ENCODE measurements at regions not wholly inside any gene's neighbourhood (a gene's known extent, or its start where the extent isn't known, plus 50 kb on each side); places are given as distances from the start of the nearest gene placed in this dataset.

- no peak for ATAC-seq
- Histone ChIP-seq H3K36me3 (no peaks in the 10 kb centered on the region), H3K27ac (no peak overlapping the region), H3K9me3 (no peaks in the 10 kb centered on the region), H3K4me1 (no peaks in the 10 kb centered on the region), H3K4me3 (no peak overlapping the region), H3K27me3 (no peaks in the 10 kb centered on the region)
- TF ChIP-seq, protein P1, sequence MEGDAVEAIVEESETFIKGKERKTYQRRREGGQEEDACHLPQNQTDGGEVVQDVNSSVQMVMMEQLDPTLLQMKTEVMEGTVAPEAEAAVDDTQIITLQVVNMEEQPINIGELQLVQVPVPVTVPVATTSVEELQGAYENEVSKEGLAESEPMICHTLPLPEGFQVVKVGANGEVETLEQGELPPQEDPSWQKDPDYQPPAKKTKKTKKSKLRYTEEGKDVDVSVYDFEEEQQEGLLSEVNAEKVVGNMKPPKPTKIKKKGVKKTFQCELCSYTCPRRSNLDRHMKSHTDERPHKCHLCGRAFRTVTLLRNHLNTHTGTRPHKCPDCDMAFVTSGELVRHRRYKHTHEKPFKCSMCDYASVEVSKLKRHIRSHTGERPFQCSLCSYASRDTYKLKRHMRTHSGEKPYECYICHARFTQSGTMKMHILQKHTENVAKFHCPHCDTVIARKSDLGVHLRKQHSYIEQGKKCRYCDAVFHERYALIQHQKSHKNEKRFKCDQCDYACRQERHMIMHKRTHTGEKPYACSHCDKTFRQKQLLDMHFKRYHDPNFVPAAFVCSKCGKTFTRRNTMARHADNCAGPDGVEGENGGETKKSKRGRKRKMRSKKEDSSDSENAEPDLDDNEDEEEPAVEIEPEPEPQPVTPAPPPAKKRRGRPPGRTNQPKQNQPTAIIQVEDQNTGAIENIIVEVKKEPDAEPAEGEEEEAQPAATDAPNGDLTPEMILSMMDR (IDR thresholded peaks at IDR 0.05), result no peak
- intact Hi-C loops (cut with DNase I), result no loop called here
- 65 to 81% methylated on average over 1 of the region's 1 CpG for WGBS, 2 donors
- no peak for DNase-seq
- FAIRE-seq, result no peak
Measured at GRCh38 chr1:222335586-222335985, 212.3 kb downstream of the HHIPL2 start.

- FAIRE-seq, result no peak
- Histone ChIP-seq H3K4me1 (no peaks in the 10 kb centered on the region), H3K27ac (no peak overlapping the region), H3K36me3 (no peaks in the 10 kb centered on the region), H3K9me3 (no peaks in the 10 kb centered on the region), H3K27me3 (no peaks in the 10 kb centered on the region), H3K4me3 (no peak overlapping the region)
- no peak for DNase-seq
- ATAC-seq, result no peak
- WGBS, 2 donors, result 61 to 72% methylated on average over 5 of the region's 5 CpGs
- intact Hi-C loops (cut with DNase I), result no loop called here
- TF ChIP-seq, protein P1 (IDR thresholded peaks at IDR 0.05), result no peak
Measured at GRCh38 chr1:222334026-222334680, 213.8 kb downstream of the HHIPL2 start.

DNA sequence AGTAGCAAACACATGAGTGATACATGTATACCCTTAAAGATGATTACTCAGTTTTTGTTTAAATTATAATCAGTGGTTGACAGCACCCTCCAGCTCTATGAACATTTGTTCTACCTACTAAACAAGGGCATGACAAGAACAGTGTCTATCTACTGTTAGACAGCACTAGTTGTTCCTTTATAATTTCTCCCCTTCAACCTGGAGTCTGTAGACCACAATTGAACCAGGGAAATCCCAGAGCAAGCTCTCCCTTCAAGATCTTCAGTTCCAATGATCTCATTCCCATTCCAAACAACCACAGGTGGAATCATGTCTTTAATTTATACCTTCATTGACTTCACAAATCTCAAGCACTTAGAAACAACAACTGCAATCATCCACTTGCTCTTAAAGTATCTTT is 216.1 kb downstream of the HHIPL2 start:
- H3K36me3 ChIP-seq, result no peaks in the 10 kb centered on the region
- no peak for FAIRE-seq
- H3K27me3 ChIP-seq, result no peaks in the 10 kb centered on the region
- intact Hi-C loops (cut with DNase I), result no loop called here
- no peaks in the 10 kb centered on the region for H3K4me1 ChIP-seq
- no peak for ATAC-seq
- no peak for DNase-seq
- TF ChIP-seq, protein P1 (IDR thresholded peaks at IDR 0.05), result no peak
- no peak overlapping the region for H3K27ac ChIP-seq
- H3K9me3 ChIP-seq, result no peaks in the 10 kb centered on the region
- H3K4me3 ChIP-seq, result no peak overlapping the region

GRCh38 chr1:222331340-222331739 is 216.6 kb downstream of the HHIPL2 start:
- FAIRE-seq, result no peak
- H3K4me3 ChIP-seq, result no peak overlapping the region
- H3K36me3 ChIP-seq, result no peaks in the 10 kb centered on the region
- H3K27ac ChIP-seq, result no peak overlapping the region
- H3K9me3 ChIP-seq, result no peaks in the 10 kb centered on the region
- H3K4me1 ChIP-seq, result no peaks in the 10 kb centered on the region
- 29 to 31% methylated on average over 1 of the region's 1 CpG for WGBS, 2 donors
- H3K27me3 ChIP-seq, result no peaks in the 10 kb centered on the region
- DNase-seq, result no peak
- TF ChIP-seq, protein P1 (IDR thresholded peaks at IDR 0.05), result no peak
- ATAC-seq, result peak in 1 of 4 donors; percentile 22
- intact Hi-C loops (cut with DNase I), result no loop called here

DNA sequence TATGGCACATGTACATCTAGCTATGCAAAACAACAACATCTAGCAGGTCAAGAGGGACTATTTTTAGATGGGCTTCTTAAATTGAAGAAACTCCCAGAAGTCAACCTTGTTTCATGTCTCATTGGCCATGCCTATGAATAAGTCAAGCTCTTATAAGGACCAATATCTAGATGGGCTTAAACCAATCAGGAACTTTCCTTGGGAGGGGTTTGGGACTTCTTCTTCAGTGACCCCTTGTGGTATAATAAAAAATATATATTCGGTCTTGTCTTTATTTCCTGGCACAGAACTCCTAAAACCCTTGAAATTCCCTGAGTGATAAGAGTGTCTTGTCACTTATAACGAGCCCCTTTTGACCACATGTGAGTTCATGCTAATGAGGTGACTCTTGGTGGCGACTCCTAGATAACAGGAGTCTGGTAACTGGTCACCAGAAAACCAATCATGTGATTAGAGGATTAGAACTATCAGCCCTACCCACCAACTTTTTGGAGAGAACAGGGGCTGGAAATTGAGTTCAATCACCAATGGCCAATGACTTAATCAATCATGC is 218.3 kb downstream of the HHIPL2 start:
- WGBS, 2 donors, result 61 to 68% methylated on average over 3 of the region's 3 CpGs
- DNase-seq (no peak), ATAC-seq (no peak), FAIRE-seq (no peak)
- no peaks in the 10 kb centered on the region for H3K27me3 ChIP-seq
- intact Hi-C loops (cut with DNase I), result no loop called here
- no peaks in the 10 kb centered on the region for H3K9me3 ChIP-seq
- no peaks in the 10 kb centered on the region for H3K4me1 ChIP-seq
- TF ChIP-seq, protein P1 (IDR thresholded peaks at IDR 0.05), result no peak
- H3K36me3 ChIP-seq, result no peaks in the 10 kb centered on the region
- H3K4me3 ChIP-seq, result no peak overlapping the region
- H3K27ac ChIP-seq, result no peak overlapping the region
